GM18499 (cell line): ENCODE measurements at regions not wholly inside any gene's neighbourhood (a gene's known extent, or its start where the extent isn't known, plus 50 kb on each side); places are given as distances from the start of the nearest gene placed in this dataset.
"Not testable (repeated sequence)": the region's sequence is repeated elsewhere in the genome, so short reads cannot be mapped to it uniquely, and the experiment has no call there.

ENCODE experiments used
- ATAC-seq: cut with Tn5 transposase; IDR thresholded peaks from one replicate; pipeline ENCODE4 v1.9.1; 2021; ENCODE audit warnings: moderate number of reproducible peaks; ENCODE audit not compliant: insufficient read depth, unreplicated experiment

GRCh38 chr2:89945004-89945616 lies 1253.6 kb downstream of the RPIA start:
- not testable (repeated sequence) for ATAC-seq

GRCh38 chr2:89947208-89947815 lies 1255.8 kb downstream of the RPIA start:
- ATAC-seq, result not testable (repeated sequence)

- not testable (repeated sequence) for ATAC-seq
Measured at GRCh38 chr2:89948102-89948501, 1256.6 kb downstream of the RPIA start.

GRCh38 chr2:89950807-89951206 lies 1259.3 kb downstream of the RPIA start:
- not testable (repeated sequence) for ATAC-seq

- ATAC-seq, result not testable (repeated sequence)
Measured at GRCh38 chr2:89957236-89957635, 1265.8 kb downstream of the RPIA start.

GRCh38 chr2:89959729-89960378 lies 1268.4 kb downstream of the RPIA start:
- not testable (repeated sequence) for ATAC-seq

GRCh38 chr2:89960570-89960969 lies 1269.1 kb downstream of the RPIA start:
- ATAC-seq, result not testable (repeated sequence)

- not testable (repeated sequence) for ATAC-seq
Measured at GRCh38 chr2:89968567-89968966, 1277.1 kb downstream of the RPIA start.

- ATAC-seq, result not testable (repeated sequence)
Measured at GRCh38 chr2:89969190-89969589, 1277.7 kb downstream of the RPIA start.

- ATAC-seq, result not testable (repeated sequence)
Measured at GRCh38 chr2:89973849-89974248, 1282.4 kb downstream of the RPIA start.

GRCh38 chr2:89979826-89980537 lies 1288.5 kb downstream of the RPIA start:
- not testable (repeated sequence) for ATAC-seq

GRCh38 chr2:89982246-89982645 lies 1290.8 kb downstream of the RPIA start:
- ATAC-seq, result not testable (repeated sequence)

- ATAC-seq, result not testable (repeated sequence)
Measured at GRCh38 chr2:89985650-89986049, 1294.2 kb downstream of the RPIA start.

- not testable (repeated sequence) for ATAC-seq
Measured at GRCh38 chr2:89986532-89986931, 1295.1 kb downstream of the RPIA start.

GRCh38 chr2:89996779-89997178 lies 1305.3 kb downstream of the RPIA start:
- not testable (repeated sequence) for ATAC-seq

GRCh38 chr2:90004553-90004952 lies 1313.1 kb downstream of the RPIA start:
- ATAC-seq, result not testable (repeated sequence)

GRCh38 chr2:90010442-90011100 lies 1319.1 kb downstream of the RPIA start:
- not testable (repeated sequence) for ATAC-seq

- ATAC-seq, result not testable (repeated sequence)
Measured at GRCh38 chr2:90011101-90011443, 1319.6 kb downstream of the RPIA start.

- not testable (repeated sequence) for ATAC-seq
Measured at GRCh38 chr2:90019908-90020307, 1328.4 kb downstream of the RPIA start.

- ATAC-seq, result peak; percentile 60
Measured at GRCh38 chr2:90021234-90021633, 1329.8 kb downstream of the RPIA start.
